Sigmoid colon (tissue), 6 donors: ENCODE measurements at regions not wholly inside any gene's neighbourhood (a gene's known extent, or its start where the extent isn't known, plus 50 kb on each side); places are given as distances from the start of the nearest gene placed in this dataset.
"Not testable (repeated sequence)": the region's sequence is repeated elsewhere in the genome, so short reads cannot be mapped to it uniquely, and the experiment has no call there.

ENCODE experiments used
- DNase-seq: peaks from one replicate; pipeline ENCODE4 v3.0.0-alpha.2; 2019
- H3K27ac ChIP-seq, 4 donors: fragments of 200-600 bp; sonication (generic); one replicate each; pipeline ENCODE4 v1.5.1; 2016 to 2019; ENCODE audit warnings: mild to moderate bottlenecking in 1 of 4
- H3K27me3 ChIP-seq, 3 donors: fragments of 200-600 bp; sonication (generic); one replicate each; pipeline ENCODE4 v1.5.1; 2019; ENCODE audit warnings: mild to moderate bottlenecking in 1 of 3
- H3K36me3 ChIP-seq, 4 donors: fragments of 200-600 bp; sonication (generic); one replicate each; pipeline ENCODE4 v1.5.1; 2016 to 2019
- H3K4me1 ChIP-seq, 4 donors: fragments of 200-600 bp; sonication (generic); one replicate each; pipeline ENCODE4 v1.5.1; 2017 to 2019
- H3K4me3 ChIP-seq, 4 donors: fragments of 200-600 bp; sonication (generic); one replicate each; pipeline ENCODE4 v1.5.1; 2017 to 2019; ENCODE audit warnings: mild to moderate bottlenecking in 2 of 4, moderate library complexity in 1 of 4
- H3K9me3 ChIP-seq, 4 donors: fragments of 200-600 bp in 3 of 4; sonication (generic) in 3 of 4; one replicate each; pipeline versions ENCODE4 v1.5.1 to v1.6.1; 2013 to 2019
- EP300 ChIP-seq, 4 donors: sonication (generic); formaldehyde crosslinking; IDR thresholded peaks; one replicate each; pipeline ENCODE4 v1.6.1; 2017; ENCODE audit warnings: antibody characterized with exemption in 4 of 4
- POLR2A ChIP-seq, 2 donors: fragments of 450-650 bp; IDR thresholded peaks; one replicate each; pipeline ENCODE4 v1.6.1; 2016; ENCODE audit warnings: antibody characterized with exemption in 2 of 2, mild to moderate bottlenecking in 2 of 2, moderate library complexity in 2 of 2
- POLR2AphosphoS5 ChIP-seq, 4 donors: sonication (generic); formaldehyde crosslinking; IDR thresholded peaks; one replicate each; pipeline ENCODE4 v1.6.1; 2017; ENCODE audit warnings: antibody characterized with exemption in 4 of 4
- WGBS, 2 donors: extraction: QIAGEN DNeasy Blood & Tissue Kit; methylation state at CpG; one replicate each; pipeline ENCODE4 v1.1.7; 2013; 5-methylcytosine and 5-hydroxymethylcytosine counted together
- intact Hi-C: fragments of 100-400 bp; cut with DNase I; formaldehyde crosslinking; loops from one replicate; pipeline ENCODE4 v1.15.1; 2023
- TF ChIP-seq, protein P1 (sequence below), 4 experiments: fragments of 450-650 bp in 3 of 4; fragments of 200-600 bp in 1 of 4; IDR thresholded peaks; one replicate each; pipeline ENCODE4 v1.5.1; 2016 to 2019; ENCODE audit warnings: antibody characterized with exemption in 4 of 4, mild to moderate bottlenecking in 3 of 4, moderate library complexity in 2 of 4
- donor health status: healthy with polysubstance abuse.
- donor health status: healthy.

DNA sequence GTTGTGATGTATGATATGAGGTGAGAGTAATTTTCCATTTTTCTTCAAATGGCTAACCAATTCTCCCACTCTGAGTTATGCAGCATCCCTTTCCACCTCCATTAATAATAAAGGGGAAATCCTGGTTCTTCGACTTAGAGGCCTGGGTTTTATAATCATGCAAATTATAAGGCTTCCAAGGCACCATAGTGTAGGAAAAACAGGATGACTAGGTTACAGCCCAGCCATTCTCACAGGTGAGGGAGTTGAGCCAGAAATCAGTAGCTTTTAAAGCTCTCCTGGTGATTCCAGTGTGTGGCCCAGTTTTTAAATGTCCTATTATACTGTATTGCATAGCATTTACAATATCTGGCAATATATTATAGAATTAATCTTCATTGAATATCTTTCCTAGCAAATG is 203.1 kb downstream of the ARHGEF9 start:
- no peaks in the 10 kb centered on the region for H3K4me1 ChIP-seq
- no peaks in the 10 kb centered on the region for H3K27me3 ChIP-seq
- no peak overlapping the region for H3K27ac ChIP-seq
- no peak for TF ChIP-seq POLR2AphosphoS5 (IDR thresholded peaks at IDR 0.05)
- TF ChIP-seq, protein P1, sequence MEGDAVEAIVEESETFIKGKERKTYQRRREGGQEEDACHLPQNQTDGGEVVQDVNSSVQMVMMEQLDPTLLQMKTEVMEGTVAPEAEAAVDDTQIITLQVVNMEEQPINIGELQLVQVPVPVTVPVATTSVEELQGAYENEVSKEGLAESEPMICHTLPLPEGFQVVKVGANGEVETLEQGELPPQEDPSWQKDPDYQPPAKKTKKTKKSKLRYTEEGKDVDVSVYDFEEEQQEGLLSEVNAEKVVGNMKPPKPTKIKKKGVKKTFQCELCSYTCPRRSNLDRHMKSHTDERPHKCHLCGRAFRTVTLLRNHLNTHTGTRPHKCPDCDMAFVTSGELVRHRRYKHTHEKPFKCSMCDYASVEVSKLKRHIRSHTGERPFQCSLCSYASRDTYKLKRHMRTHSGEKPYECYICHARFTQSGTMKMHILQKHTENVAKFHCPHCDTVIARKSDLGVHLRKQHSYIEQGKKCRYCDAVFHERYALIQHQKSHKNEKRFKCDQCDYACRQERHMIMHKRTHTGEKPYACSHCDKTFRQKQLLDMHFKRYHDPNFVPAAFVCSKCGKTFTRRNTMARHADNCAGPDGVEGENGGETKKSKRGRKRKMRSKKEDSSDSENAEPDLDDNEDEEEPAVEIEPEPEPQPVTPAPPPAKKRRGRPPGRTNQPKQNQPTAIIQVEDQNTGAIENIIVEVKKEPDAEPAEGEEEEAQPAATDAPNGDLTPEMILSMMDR (IDR thresholded peaks at IDR 0.05) = no peak
- TF ChIP-seq POLR2A (IDR thresholded peaks at IDR 0.05) = no peak
- TF ChIP-seq EP300 (IDR thresholded peaks at IDR 0.05) = no peak
- intact Hi-C loops = no loop called here
- no peak for DNase-seq
- no peaks in the 10 kb centered on the region for H3K36me3 ChIP-seq
- H3K4me3 ChIP-seq = no peak overlapping the region
- H3K9me3 ChIP-seq = no peaks in the 10 kb centered on the region
- WGBS, 2 donors = 38 to 65% methylated on average over 1 of the region's 1 CpG

DNA sequence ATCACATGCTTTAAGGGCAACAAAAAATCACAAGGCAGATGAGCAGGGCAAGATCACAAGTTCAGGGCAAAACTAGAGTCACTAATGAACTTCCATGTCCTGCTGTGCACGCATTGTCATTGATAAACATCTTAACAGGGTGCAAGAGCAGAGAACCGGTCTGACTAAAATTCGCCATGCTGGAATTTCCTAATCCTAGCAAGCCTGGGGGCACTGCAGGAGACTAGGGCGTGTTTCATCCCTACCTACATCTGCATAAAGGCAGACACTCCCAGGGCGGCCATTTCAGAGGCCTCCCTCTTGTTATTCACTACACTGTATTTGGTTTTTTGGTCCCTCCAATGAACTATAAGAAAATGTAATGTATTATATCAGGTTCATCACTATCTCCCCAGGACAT is 203.6 kb downstream of the ARHGEF9 start:
- DNase-seq = no peak
- TF ChIP-seq POLR2AphosphoS5 (IDR thresholded peaks at IDR 0.05) (no peak), EP300 (IDR thresholded peaks at IDR 0.05) (no peak), POLR2A (IDR thresholded peaks at IDR 0.05) (no peak)
- TF ChIP-seq, protein P1 (IDR thresholded peaks at IDR 0.05) = no peak
- 68 to 73% methylated on average over 5 of the region's 5 CpGs for WGBS, 2 donors
- Histone ChIP-seq H3K27me3 (no peaks in the 10 kb centered on the region), H3K4me1 (no peaks in the 10 kb centered on the region), H3K9me3 (no peaks in the 10 kb centered on the region), H3K4me3 (no peak overlapping the region), H3K36me3 (no peaks in the 10 kb centered on the region), H3K27ac (no peak overlapping the region)
- intact Hi-C loops = no loop called here

DNA sequence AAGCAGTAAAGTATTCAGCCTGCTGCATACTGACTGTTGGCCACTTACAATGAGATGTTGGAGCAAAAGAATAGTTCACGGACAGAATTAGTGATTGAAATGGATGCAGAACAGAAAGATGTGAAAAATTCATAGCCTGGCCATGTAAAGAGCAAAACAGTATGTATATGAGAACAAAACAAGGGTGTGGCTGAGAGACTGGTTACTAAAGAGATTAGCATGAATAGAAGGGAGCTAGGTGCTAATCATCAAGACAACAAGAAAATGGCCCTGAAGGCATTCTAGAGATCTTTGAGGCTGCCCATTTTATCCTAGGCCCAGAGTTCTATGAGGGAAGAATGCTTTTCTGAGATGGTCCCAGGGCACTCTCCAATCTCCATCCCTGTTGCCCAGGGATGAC is 208.5 kb downstream of the ARHGEF9 start:
- Histone ChIP-seq H3K4me1 (no peaks in the 10 kb centered on the region), H3K27me3 (no peaks in the 10 kb centered on the region), H3K4me3 (no peak overlapping the region), H3K27ac (no peak overlapping the region), H3K36me3 (no peaks in the 10 kb centered on the region), H3K9me3 (no peaks in the 10 kb centered on the region)
- 81% methylated on average over 1 of the region's 1 CpG for WGBS, 2 donors
- no peak for DNase-seq
- TF ChIP-seq POLR2AphosphoS5 (IDR thresholded peaks at IDR 0.05) = no peak
- TF ChIP-seq, protein P1 (IDR thresholded peaks at IDR 0.05) = no peak
- TF ChIP-seq POLR2A (IDR thresholded peaks at IDR 0.05) = no peak
- no peak for TF ChIP-seq EP300 (IDR thresholded peaks at IDR 0.05)
- intact Hi-C loops = no loop called here

DNA sequence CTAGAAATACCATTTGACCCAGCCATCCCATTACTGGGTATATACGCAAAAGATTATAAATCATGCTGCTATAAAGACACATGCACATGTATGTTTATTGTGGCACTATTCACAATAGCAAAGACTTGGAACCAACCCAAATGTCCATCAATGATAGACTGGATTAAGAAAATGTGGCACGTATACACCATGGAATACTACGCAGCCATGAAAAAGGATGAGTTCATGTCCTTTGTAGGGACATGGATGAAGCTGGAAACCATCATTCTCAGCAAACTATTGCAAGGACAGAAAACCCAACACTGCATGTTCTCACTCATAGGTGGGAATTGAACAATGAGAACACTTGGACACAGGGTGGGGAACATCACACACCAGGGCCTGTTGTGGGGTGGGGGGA is 209.3 kb downstream of the ARHGEF9 start:
- H3K4me1 ChIP-seq, H3K27ac ChIP-seq, H3K27me3 ChIP-seq, H3K4me3 ChIP-seq, H3K9me3 ChIP-seq, intact Hi-C loops, DNase-seq, H3K36me3 ChIP-seq: not testable (repeated sequence)
- WGBS, 2 donors = 83 to 92% methylated on average over 3 of the region's 3 CpGs

DNA sequence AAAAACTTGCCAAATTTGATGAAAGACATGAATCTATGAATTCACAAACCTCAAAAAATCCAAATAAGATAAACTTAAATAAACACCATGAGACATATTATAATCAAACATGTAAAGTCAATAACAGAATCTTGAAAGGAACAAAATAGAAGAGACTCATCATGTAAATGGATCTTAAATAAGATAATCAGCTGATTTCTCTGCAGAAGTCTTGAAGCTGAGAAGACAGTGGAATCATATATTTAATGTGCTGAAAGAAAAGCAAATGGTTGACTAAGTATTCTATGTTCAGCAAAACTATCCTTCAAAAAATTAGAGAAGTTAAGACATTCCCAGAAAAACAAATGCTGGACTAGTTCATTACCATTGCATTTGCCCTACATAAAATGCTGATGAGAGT is 215.7 kb upstream of the SPIN4 start:
- Histone ChIP-seq H3K9me3 (no peaks in the 10 kb centered on the region), H3K4me1 (peaks cover 0 to 5% (median under 1%) of the 10 kb centered on the region in 4 donors), H3K27ac (no peak overlapping the region), H3K4me3 (no peak overlapping the region), H3K27me3 (no peaks in the 10 kb centered on the region), H3K36me3 (no peaks in the 10 kb centered on the region)
- DNase-seq = no peak
- TF ChIP-seq POLR2A (IDR thresholded peaks at IDR 0.05) = no peak
- no peak for TF ChIP-seq EP300 (IDR thresholded peaks at IDR 0.05)
- TF ChIP-seq, protein P1 (IDR thresholded peaks at IDR 0.05) = no peak
- TF ChIP-seq POLR2AphosphoS5 (IDR thresholded peaks at IDR 0.05) = no peak
- intact Hi-C loops = no loop called here
